BLaER1 treated with 17β-estradiol and CSF1 and Interleukin-3, amounts not matched to agents 10 nM and 100 nM (cell line): ENCODE measurements at regions not wholly inside any gene's neighbourhood (a gene's known extent, or its start where the extent isn't known, plus 50 kb on each side); places are given as distances from the start of the nearest gene placed in this dataset.

Experiments
- H3K27ac ChIP-seq, 11 experiments: shearing (Covaris generic); formaldehyde crosslinking; 2 replicates each; pipeline ENCODE4 v1.8.1; 2022
- H3K27me3 ChIP-seq, 11 experiments: shearing (Covaris generic); formaldehyde crosslinking; 2 replicates each; pipeline ENCODE4 v1.8.1; 2022
- H3K36me3 ChIP-seq, 11 experiments: shearing (Covaris generic); formaldehyde crosslinking; 2 replicates each; pipeline ENCODE4 v1.8.1; 2022
- H3K4me1 ChIP-seq, 10 experiments: shearing (Covaris generic); formaldehyde crosslinking; 2 replicates each; pipeline ENCODE4 v1.8.1; 2022
- H3K4me2 ChIP-seq, 11 experiments: shearing (Covaris generic); formaldehyde crosslinking; 2 replicates each; pipeline ENCODE4 v1.8.1; 2022
- H3K4me3 ChIP-seq, 10 experiments: shearing (Covaris generic); formaldehyde crosslinking; 2 replicates each; pipeline ENCODE4 v1.8.1; 2022
- H3K9ac ChIP-seq, 11 experiments: shearing (Covaris generic); formaldehyde crosslinking; 2 replicates each; pipeline ENCODE4 v1.8.1; 2022
- H3K9me3 ChIP-seq, 11 experiments: shearing (Covaris generic); formaldehyde crosslinking; replicated peaks in 1 of 11; 2 replicates each; pipeline ENCODE4 v1.8.1; 2022
- H4K20me1 ChIP-seq, 11 experiments: shearing (Covaris generic); formaldehyde crosslinking; 2 replicates each; pipeline ENCODE4 v1.8.1; 2022
- Cebpa-rat ChIP-seq, 11 experiments: shearing (Covaris generic); IDR thresholded peaks; 2 replicates each; pipeline ENCODE4 v1.8.1; 2022

DNA sequence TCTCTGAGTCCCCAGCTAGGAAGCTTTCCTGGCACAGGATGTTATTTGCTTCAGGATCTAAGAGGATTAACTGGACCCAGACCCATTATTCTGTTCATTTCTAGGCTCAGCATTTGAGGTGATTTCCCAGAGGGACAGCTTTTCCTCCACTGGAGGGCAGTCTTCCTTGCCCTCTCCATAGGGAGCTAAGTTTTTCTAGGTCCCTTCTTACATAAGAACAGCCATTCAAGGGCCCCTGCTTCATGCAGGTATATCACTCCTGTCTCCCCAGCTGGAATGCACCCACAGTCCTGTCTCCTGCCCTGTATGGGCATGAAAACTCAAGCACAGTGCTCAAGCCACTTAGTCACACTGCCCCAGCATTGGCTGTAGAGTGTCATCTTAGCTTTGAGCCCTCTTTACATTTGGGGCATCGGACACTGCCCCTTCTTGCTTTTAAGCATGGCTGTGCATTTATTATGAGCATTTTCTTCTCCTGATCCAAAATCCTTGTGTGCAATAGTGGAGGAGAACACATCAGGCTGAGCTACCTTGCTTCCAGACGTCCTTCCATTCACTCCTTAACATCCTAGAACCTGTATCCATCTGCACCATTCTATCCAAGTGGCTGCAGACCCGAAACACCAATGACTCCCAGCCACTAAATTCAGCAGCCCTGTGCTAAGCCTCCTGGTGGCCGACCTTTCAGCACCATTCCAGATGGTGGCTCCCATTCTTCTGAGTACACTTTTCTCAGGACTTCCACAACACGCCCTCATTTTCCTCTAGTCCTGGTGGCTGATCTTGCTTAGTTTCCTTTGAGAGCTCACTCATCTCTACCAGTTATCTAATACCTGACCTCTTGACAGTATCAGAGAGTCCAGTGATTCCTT lies 80.0 kb downstream of the COPS8 start:
- Histone ChIP-seq H3K27me3 (no peaks in the 10 kb centered on the region), H3K4me1 (peaks cover 0 to 13% (median 5%) of the 10 kb centered on the region in 10 experiments; a peak in 11 of 20 replicates), H3K36me3 (no peaks in the 10 kb centered on the region), H4K20me1 (no peaks in the 10 kb centered on the region), H3K9me3 (peaks cover 14 to 18% (median 17%) of the 10 kb centered on the region in 11 experiments), H3K4me2 (no peak overlapping the region), H3K9ac (no peak overlapping the region), H3K4me3 (no peak overlapping the region), H3K27ac (no peak overlapping the region)
- TF ChIP-seq Cebpa-rat (IDR thresholded peaks at IDR 0.05) = no peak

- Histone ChIP-seq H3K4me2 (no peak overlapping the region), H3K9me3 (peaks cover 14 to 18% (median 17%) of the 10 kb centered on the region in 11 experiments), H3K27ac (no peak overlapping the region), H3K9ac (no peak overlapping the region), H3K4me1 (peaks cover 0 to 13% (median 5%) of the 10 kb centered on the region in 10 experiments; a peak in 8 of 20 replicates), H3K36me3 (no peaks in the 10 kb centered on the region), H3K27me3 (no peaks in the 10 kb centered on the region), H3K4me3 (no peak overlapping the region), H4K20me1 (no peaks in the 10 kb centered on the region)
- TF ChIP-seq Cebpa-rat (IDR thresholded peaks at IDR 0.05) = no peak
Measured at GRCh38 chr2:237167038-237167437, 81.3 kb downstream of the COPS8 start.

- H3K4me1 ChIP-seq = peaks cover 0 to 7% (median 4%) of the 10 kb centered on the region in 10 experiments; a peak in 8 of 20 replicates
- H3K9me3 ChIP-seq = peaks cover 14 to 18% (median 17%) of the 10 kb centered on the region in 11 experiments
- H3K4me2 ChIP-seq = no peak overlapping the region
- H3K36me3 ChIP-seq = no peaks in the 10 kb centered on the region
- H3K27me3 ChIP-seq = no peaks in the 10 kb centered on the region
- TF ChIP-seq Cebpa-rat (IDR thresholded peaks at IDR 0.05) = no peak
- no peaks in the 10 kb centered on the region for H4K20me1 ChIP-seq
- H3K27ac ChIP-seq = no peak overlapping the region
- H3K4me3 ChIP-seq = no peak overlapping the region
- no peak overlapping the region for H3K9ac ChIP-seq
Measured at GRCh38 chr2:237167934-237168333, 82.2 kb downstream of the COPS8 start.

GRCh38 chr2:237170020-237170419 lies 84.3 kb downstream of the COPS8 start:
- no peaks in the 10 kb centered on the region for H4K20me1 ChIP-seq
- no peak overlapping the region for H3K27ac ChIP-seq
- H3K4me2 ChIP-seq = no peak overlapping the region
- TF ChIP-seq Cebpa-rat (IDR thresholded peaks at IDR 0.05) = no peak
- no peaks in the 10 kb centered on the region for H3K4me1 ChIP-seq
- H3K4me3 ChIP-seq = no peak overlapping the region
- no peaks in the 10 kb centered on the region for H3K27me3 ChIP-seq
- H3K9ac ChIP-seq = no peak overlapping the region
- H3K9me3 ChIP-seq = peaks cover 23 to 35% (median 31%) of the 10 kb centered on the region in 11 experiments
- no peaks in the 10 kb centered on the region for H3K36me3 ChIP-seq

- H3K27me3 ChIP-seq = no peaks in the 10 kb centered on the region
- peaks cover 23 to 41% (median 33%) of the 10 kb centered on the region in 11 experiments for H3K9me3 ChIP-seq
- no peak overlapping the region for H3K27ac ChIP-seq
- H3K4me3 ChIP-seq = no peak overlapping the region
- H3K36me3 ChIP-seq = no peaks in the 10 kb centered on the region
- H3K4me2 ChIP-seq = no peak overlapping the region
- no peaks in the 10 kb centered on the region for H3K4me1 ChIP-seq
- H3K9ac ChIP-seq = no peak overlapping the region
- TF ChIP-seq Cebpa-rat (IDR thresholded peaks at IDR 0.05) = peak in 2 of 11 experiments; percentile 14 to 55; a peak in 3 of 22 replicates
- no peaks in the 10 kb centered on the region for H4K20me1 ChIP-seq
Measured at GRCh38 chr2:237171396-237171795, 85.7 kb downstream of the COPS8 start.

DNA sequence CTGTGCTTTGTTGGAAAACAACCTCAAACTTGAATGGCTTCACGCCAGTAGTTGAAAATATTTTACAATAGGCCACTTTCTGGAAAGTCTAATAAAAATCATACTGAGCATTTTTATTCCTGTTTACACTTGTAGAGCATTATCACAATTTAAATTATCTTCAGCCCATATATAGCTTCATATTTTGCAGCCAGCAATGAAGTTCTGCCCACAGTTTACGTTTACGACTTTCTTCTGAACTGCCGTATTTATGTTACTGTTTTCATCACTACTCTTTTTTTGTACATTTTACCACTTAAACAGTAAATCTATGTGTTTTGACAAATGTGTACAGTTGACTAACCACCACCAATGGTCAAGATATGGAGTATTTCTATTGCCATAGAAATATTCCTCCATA lies 86.2 kb downstream of the COPS8 start:
- Histone ChIP-seq H3K4me2 (no peak overlapping the region), H3K4me3 (no peak overlapping the region)
- no peak for TF ChIP-seq Cebpa-rat (IDR thresholded peaks at IDR 0.05)

GRCh38 chr2:237177052-237177451 lies 91.4 kb downstream of the COPS8 start:
- Histone ChIP-seq H3K36me3 (no peaks in the 10 kb centered on the region), H3K4me3 (no peak overlapping the region), H3K27ac (no peak overlapping the region), H3K27me3 (no peaks in the 10 kb centered on the region), H3K9me3 (peaks cover 5 to 24% (median 18%) of the 10 kb centered on the region in 11 experiments), H3K4me2 (no peak overlapping the region), H3K9ac (no peak overlapping the region), H4K20me1 (no peaks in the 10 kb centered on the region), H3K4me1 (peaks cover 0 to 6% (median 0%) of the 10 kb centered on the region in 10 experiments; a peak in 2 of 20 replicates)
- no peak for TF ChIP-seq Cebpa-rat (IDR thresholded peaks at IDR 0.05)

More for the DNA sequence above, 86.2 kb downstream of the COPS8 start:
- Histone ChIP-seq H4K20me1 (no peaks in the 10 kb centered on the region), H3K9me3 (peaks cover 23 to 41% (median 33%) of the 10 kb centered on the region in 11 experiments), H3K27me3 (no peaks in the 10 kb centered on the region), H3K36me3 (no peaks in the 10 kb centered on the region), H3K27ac (no peak overlapping the region), H3K4me1 (no peaks in the 10 kb centered on the region), H3K9ac (no peak overlapping the region)

GRCh38 chr2:237177986-237178385 lies 92.3 kb downstream of the COPS8 start:
- Histone ChIP-seq H3K9me3 (peaks cover 5 to 24% (median 17%) of the 10 kb centered on the region in 11 experiments), H3K4me3 (no peak overlapping the region), H3K27ac (no peak overlapping the region), H3K4me1 (peaks cover 0 to 11% (median 0%) of the 10 kb centered on the region in 10 experiments; a peak in 2 of 20 replicates), H3K36me3 (no peaks in the 10 kb centered on the region), H3K9ac (no peak overlapping the region), H3K4me2 (no peak overlapping the region), H4K20me1 (no peaks in the 10 kb centered on the region), H3K27me3 (no peaks in the 10 kb centered on the region)
- no peak for TF ChIP-seq Cebpa-rat (IDR thresholded peaks at IDR 0.05)

- Histone ChIP-seq H3K27ac (no peak overlapping the region), H3K36me3 (no peaks in the 10 kb centered on the region), H3K9me3 (peaks cover 5 to 22% (median 17%) of the 10 kb centered on the region in 11 experiments), H3K9ac (no peak overlapping the region), H3K4me1 (peaks cover 0 to 11% (median 0%) of the 10 kb centered on the region in 10 experiments; a peak in 2 of 20 replicates), H3K4me3 (no peak overlapping the region), H3K27me3 (no peaks in the 10 kb centered on the region), H4K20me1 (no peaks in the 10 kb centered on the region), H3K4me2 (no peak overlapping the region)
- TF ChIP-seq Cebpa-rat (IDR thresholded peaks at IDR 0.05) = no peak
Measured at GRCh38 chr2:237178396-237178795, 92.7 kb downstream of the COPS8 start.
